HCT116 (cell line): ENCODE measurements at regions not wholly inside any gene's neighbourhood (a gene's known extent, or its start where the extent isn't known, plus 50 kb on each side); places are given as distances from the start of the nearest gene placed in this dataset.

Experiments used
- CTCF ChIP-seq, 3 experiments: fragments of 200-600 bp in 1 of 3; sonication (generic) in 1 of 3; IDR thresholded peaks in 2 of 3; conservative IDR thresholded peaks in 1 of 3; 2 replicates each; pipeline ENCODE4 v1.5.1; 2012 to 2017; ENCODE audit warnings: low read depth in 2 of 3, low read length in 2 of 3, antibody characterized with exemption in 1 of 3, borderline replicate concordance in 1 of 3, control low read depth in 1 of 3, mild to moderate bottlenecking in 1 of 3, mixed read lengths in 1 of 3, mixed run types in 1 of 3, moderate library complexity in 1 of 3; ENCODE audit not compliant: insufficient read depth in 1 of 3
- ELF1 ChIP-seq: IDR thresholded peaks from 2 replicates; pipeline ENCODE4 v1.6.1; 2012; ENCODE audit warnings: low read depth, borderline replicate concordance
- POLR2A ChIP-seq: IDR thresholded peaks from 2 replicates; pipeline ENCODE4 v1.7.0; 2011; ENCODE audit warnings: borderline replicate concordance; ENCODE audit not compliant: insufficient read depth, insufficient read length; ENCODE audit errors: extremely low read depth
- RAD21 ChIP-seq: IDR thresholded peaks from 2 replicates; pipeline ENCODE4 v1.6.1; 2012; ENCODE audit warnings: low read depth, mild to moderate bottlenecking
- SP1 ChIP-seq: IDR thresholded peaks from 2 replicates; pipeline ENCODE4 v1.6.1; 2012; ENCODE audit warnings: low read depth

DNA sequence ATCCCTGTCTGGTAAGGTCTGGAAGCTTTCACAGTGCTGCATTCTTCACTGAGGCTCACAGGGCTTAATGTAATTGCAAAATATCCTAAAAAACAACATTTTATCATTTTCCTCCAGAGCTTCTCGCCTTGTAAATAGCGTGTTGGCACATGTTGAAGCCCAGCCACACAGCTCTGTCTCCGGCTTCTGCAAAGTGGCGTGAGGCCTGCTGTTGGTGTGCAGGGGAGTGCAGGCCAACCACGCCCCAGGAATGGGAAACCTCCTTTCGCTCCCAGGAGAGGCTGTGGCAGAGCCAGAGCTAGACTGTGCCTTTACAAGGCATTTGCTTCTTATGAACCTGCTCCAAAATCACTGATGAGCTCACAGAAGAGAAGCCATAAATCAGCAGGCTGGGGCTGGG is 248.2 kb upstream of the MAF start:
- TF ChIP-seq CTCF (IDR thresholded peaks at IDR 0.05 in 2 of 3, conservative IDR thresholded peaks at IDR 0.05 in 1 of 3; ENCODE audit: borderline replicate concordance in 1 of 3, insufficient read depth in 1 of 3, low read depth in 2 of 3, low read length in 2 of 3) (no peak), RAD21 (no peak), ELF1 (no peak), POLR2A (no peak), SP1 (no peak)
